ENCODE measurements at regions not wholly inside any gene's neighbourhood (a gene's known extent, or its start where the extent isn't known, plus 50 kb on each side); places are given as distances from the start of the nearest gene placed in this dataset.
A peak's percentile ranks its signal among the peaks of the same experiment; 100 is the strongest.

DNA sequence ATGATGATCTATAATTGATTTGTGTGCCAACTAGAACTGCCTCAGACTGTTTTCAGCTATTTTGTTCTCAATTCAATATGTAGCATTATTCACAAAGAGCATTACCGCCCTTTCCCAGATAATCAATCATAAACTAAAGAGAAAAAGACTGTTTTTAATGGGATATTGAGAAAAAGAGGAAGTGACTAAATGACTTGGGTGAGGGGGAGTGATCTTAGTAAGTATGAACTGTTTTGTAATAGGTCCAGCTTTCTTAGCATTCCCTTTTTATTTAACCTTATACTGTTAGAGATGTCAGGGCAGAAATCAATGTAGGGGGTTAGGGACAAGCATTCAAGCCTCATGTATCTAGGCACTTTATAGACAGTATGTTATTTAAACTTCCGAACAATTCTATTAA lies 157.8 kb upstream of the DPYD start:
- DNase-seq (ENCODE audit: low spot score), result no peak
- FAIRE-seq, result no peak

DNA sequence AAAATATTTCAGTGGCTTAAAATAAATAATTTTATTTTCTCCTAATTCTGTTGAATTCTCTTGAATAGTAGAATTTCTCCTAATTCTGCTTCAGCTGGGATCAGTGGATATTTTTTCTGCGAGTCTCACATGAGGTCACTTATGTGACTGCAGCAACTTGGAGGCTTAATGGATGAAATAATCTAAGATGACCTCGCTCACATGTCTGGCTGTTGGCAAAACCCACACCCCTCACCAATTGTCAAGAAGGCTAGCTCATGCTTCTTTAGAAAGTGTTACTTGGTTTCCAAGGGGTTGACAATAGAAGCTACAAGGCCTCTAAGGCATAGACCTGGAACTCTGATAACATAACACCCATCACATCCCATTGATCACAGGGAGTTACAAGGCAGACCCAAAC lies 156.9 kb upstream of the DPYD start:
- FAIRE-seq, result peak; percentile 31
- peak; percentile 80 for DNase-seq (ENCODE audit: low spot score)

- DNase-seq (ENCODE audit: low spot score) (no peak), FAIRE-seq (no peak)
Measured at GRCh38 chr1:98075626-98076025, 154.8 kb upstream of the DPYD start.

DNA sequence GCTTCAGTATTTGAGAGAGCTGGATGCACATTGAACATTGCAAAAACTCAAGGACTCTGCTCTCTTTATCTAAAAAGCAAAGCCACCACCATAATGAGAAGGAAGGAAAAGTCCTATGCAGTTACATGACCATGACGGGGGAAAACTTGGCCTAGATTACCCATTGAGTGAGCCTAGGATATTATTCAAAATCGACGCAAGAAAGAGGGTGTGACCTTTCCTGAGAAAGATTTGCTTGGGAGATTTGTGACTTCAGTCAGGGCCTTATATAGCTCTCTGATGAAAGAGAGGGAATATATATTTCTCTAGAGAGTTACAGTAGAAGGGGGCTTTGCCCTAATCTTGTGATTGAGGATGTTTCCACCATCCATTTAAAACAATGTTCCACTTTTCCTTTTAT lies 153.0 kb upstream of the DPYD start:
- FAIRE-seq, result no peak
- no peak for DNase-seq (ENCODE audit: low spot score)

DNA sequence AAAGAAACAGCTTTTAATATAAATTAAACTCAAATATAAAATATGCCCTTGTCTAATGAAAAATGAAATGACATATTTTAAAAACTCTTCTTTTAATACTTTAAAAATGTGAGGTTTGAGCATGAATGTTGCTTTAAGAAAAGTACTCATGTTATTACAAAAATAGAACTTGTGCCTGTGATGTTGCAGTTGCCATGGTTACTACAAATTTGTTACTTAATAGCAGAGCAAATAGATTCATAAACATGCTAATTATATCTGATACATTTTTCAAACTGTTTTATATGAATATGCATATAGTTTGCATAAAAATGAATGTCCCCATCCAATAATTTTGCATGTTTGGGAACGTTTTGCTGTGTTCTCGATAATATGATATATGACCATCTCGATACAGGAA lies 152.3 kb upstream of the DPYD start:
- DNase-seq (ENCODE audit: low spot score) (no peak), FAIRE-seq (peak; percentile 8)

- FAIRE-seq, result no peak
- DNase-seq (ENCODE audit: low spot score), result no peak
Measured at GRCh38 chr1:98072047-98072446, 151.2 kb upstream of the DPYD start.

- FAIRE-seq (no peak), DNase-seq (ENCODE audit: low spot score) (no peak)
Measured at GRCh38 chr1:98068016-98068415, 147.2 kb upstream of the DPYD start.

DNA sequence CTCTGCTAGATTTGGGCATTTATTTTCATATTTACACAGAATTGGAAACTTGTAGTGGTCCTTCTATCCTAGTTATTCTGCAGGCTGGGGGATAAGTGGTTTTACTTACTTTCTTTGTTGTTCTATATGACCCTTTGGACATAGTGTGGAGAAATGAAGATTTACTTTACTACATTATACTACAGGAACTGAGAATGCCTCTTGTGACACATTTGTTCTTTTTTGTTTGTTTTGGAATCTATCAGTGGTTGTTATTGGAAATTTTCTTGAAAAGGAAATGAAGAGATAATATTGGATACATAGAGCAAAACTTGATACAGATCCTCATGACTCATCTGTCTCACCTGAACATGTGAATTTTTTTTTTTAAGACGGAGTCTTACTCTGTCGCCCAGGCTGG lies 146.1 kb upstream of the DPYD start:
- FAIRE-seq, result no peak
- no peak for DNase-seq (ENCODE audit: low spot score)

- FAIRE-seq, result no peak
Measured at GRCh38 chr1:98059620-98060019, 138.8 kb upstream of the DPYD start.

DNA sequence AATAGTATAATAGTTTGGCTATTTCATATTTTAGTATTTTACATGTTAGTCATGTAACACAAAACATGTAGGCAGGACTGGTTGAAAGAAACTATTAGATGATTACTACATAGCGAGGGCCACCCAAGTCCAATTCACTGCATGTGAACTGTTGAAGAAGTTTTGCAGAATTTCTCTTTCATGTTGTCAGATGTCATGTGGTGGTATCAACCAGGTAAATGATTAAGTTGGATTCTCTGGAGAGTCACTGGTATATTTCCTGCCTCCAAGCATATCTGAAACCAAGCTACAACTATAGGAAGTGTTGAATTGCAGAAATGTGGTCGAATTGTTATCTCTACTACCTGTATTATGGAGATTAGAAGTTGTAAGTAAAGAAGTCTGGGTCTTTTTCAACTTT lies 137.8 kb upstream of the DPYD start:
- FAIRE-seq, result peak; percentile 72
- peak; percentile 34 for DNase-seq (ENCODE audit: low spot score)

More at GRCh38 chr1:98059620-98060019, 138.8 kb upstream of the DPYD start:
- DNase-seq (ENCODE audit: low spot score), result peak; percentile 51

DNA sequence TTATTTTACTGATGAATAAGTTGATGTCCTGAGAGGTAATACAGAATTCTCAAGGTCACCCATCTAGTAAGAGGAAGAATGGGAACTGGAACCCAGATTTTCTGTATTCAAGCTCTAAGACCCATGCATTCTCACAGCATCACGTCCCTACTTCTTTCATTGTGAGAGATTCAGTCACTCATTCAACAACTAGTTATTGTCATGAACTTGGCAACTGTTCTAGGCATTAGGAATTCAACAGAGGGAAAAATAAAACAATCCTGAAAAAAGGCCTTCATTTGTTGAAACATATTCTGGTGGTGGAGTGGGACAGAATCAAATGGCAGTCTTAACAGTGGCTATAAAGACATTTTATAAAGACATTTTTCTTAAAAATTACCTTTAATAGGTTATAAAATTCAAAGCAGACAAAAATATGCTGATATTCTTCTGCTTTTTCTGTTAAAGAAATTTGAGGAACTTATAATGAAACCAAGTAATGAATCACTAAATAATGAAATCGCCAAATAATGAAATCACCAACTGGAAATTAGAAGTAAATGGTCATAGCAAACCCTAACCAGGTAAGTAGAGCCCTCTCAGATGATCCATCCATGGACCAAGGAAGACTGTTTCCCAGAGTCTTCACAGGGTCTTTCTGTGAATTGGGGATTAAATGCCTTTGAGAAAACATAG lies 136.5 kb upstream of the DPYD start:
- FAIRE-seq (no peak), DNase-seq (ENCODE audit: low spot score) (no peak)

DNA sequence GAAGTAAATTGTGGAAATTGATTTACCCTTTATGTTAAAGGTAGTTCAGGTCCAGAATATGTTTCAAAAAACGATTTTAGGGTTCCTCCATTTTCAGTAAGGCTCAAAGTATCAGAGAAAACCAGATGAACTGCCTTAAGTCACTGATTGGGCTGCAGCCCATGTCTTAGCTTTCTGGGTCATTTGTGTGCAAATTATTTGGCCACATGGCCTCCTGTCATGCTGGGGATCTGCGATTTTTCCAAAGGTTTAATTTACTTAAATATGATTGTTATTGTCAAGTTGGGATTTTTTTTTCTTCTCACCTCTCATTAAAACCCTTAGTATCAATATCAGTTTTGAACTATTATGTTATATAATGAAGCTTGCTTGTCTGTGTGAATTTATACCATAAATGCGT lies 135.9 kb upstream of the DPYD start:
- DNase-seq (ENCODE audit: low spot score) (no peak), FAIRE-seq (no peak)

DNA sequence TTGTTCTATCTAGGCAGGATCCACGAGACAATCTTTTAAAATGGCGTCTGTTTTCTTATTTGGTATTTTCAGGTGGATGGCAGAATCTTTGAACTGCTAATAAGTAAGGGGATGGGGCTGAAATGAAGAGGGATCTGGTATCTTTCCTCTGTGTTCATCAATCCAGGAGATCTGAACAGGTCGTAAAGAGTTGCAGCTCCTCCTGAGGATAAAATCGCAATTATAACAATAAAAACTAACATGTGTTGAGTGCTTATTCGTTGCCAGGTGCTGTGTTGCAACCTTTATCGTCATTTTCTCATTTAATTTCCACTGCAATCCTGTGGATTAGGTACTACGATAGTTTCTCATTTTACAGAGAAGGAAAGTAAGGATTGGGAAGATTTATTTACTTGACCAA lies 134.6 kb upstream of the DPYD start:
- no peak for FAIRE-seq

DNA sequence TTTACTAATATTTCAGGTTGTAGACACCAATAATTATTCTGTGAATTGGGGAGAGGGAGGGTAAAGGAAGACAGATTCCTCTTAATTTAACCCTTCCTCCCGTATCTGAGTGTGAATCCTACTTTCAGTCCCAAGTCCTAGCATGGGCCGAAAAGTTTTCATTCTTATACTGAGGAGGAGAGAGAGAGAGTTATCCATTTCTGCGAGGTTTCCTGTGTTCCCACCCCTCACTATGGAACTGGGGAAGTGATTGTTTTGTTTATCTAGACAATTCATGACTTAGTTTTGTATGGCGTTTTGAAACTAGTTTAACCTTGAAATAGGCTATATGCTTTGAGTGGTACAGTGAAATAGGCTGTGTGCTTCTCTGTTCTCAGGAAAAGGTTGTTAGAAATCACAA lies 134.0 kb upstream of the DPYD start:
- DNase-seq (ENCODE audit: low spot score) (no peak), FAIRE-seq (no peak)

More for the DNA sequence above, 134.6 kb upstream of the DPYD start:
- no peak for DNase-seq (ENCODE audit: low spot score)

DNA sequence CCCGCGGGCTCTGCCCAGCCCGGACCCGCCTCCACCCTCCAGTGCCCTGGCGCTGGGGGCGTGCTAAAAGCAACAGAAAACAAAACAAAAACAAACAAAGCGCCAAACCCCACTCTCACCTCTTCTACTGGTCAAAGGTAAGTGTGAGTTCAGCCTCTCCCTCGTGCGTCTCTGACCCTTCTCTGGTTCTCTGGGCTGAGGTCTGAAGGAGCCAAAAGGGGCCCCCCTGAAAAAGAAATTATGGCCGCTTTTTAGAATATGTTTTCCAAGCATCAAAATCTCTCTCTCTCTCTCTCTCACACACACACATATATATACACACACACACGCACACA lies 133.5 kb upstream of the DPYD start:
- FAIRE-seq, result no peak
- no peak for DNase-seq (ENCODE audit: low spot score)

DNA sequence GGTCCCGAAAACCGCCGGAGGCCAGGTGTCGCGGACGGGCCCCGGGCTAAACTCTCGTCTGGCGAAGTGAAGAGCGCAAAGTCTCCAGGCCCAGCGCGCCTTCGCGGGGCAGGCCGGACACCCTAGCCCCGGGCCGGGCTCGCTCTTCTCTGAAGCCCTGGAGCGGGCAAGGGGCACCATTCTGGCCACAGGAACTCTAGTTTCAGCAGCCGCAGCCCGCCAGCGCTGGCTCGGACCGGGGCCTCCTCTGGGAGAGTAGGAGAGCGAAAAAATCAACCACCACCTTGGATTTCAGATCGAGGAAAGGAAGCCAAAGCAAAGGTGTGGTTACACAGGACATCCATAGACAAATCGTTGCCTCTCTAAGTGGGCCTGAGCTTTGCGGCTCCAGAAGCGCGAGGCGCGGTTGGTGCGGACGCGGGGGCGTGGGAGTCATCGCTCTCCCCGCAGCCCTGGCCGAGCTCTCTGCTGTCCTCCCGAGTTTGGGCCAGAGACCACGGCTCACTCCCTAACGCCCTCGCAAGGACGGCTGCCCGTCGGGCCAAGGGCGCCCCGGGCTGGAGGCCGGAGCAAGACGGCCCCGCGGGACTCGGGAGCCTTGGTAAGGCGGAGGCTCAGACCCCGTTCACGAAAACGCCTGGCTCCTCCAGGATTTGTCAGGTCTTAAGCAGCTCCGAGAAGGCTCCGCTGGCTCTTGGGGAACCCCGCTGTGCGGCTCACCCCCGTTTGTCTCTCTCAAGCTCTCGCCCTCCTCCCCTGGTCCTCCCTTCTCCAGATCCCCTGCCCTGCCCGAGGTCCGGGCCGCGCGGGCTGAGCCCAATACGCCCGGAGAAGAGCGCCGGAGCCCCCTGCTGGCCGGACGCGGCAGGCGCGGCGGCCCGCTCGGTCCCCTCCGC lies 132.9 kb upstream of the DPYD start:
- FAIRE-seq (no peak), DNase-seq (ENCODE audit: low spot score) (no peak)

- FAIRE-seq (peak; percentile 89), DNase-seq (ENCODE audit: low spot score) (peak; percentile 67)
Measured at GRCh38 chr1:98051065-98051675, 130.3 kb upstream of the DPYD start.

DNA sequence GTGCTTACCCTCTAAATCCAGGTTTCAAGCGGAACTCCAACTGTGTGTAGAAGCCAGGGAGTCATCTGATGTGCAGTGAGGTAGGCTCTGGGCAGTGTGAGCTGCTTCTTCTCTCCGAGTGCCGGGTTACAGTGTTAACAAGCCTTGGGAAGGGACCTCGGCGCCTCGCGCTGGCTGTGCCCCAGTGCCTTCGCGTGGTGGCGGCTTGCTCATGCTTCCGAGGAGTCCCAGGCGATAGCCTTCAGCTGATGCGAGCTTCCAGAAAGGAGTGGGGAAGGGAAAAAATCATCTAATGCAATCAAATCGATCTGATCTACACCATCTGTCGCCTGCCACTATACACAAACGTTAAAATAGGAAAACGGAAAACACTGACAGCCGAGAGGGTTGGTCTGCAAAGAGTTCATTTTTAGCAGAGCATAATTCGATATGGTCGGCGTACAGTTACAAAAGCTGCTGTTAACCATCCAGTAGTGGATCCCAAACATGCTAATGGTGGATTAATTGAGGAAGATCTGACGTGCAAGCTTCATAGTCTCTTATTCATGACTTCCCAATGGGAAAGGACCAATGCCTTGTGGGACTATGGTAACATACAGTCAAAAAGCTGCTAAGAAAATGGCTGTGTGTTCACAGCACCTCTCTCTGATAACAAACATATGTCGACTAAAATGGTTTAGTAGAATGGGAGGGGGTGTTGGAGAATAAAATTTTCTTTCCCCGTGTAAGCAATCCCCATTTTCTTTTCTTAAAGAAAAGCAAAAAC lies 128.7 kb upstream of the DPYD start:
- DNase-seq (ENCODE audit: low spot score) (no peak), FAIRE-seq (no peak)

DNA sequence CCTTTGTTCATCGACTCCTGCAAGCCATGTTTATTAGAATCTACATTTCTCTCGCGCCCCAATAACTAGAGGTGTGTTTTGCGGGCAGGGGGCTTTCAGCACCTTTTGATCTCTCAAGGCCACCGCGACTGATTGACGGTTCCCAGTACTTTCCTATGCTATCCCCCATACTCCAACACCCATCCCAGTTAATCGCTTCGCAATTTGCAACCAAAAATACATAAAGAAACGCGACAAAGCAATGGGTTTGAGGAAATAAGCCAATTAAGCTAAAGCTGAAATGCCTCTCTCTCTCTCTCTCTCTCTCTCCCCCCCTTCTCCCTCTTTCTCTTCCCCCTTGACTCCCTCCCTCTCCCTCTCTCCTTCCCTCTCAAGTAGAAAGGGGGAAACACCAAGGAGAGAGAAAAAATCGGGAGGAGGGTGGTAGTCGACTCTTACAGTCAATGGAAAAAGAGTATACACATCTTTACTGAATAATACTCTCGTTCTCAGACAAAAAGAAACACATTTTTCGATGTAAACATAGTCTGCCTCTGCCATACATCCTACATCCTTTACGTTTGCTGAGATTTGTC lies 128.0 kb upstream of the DPYD start:
- DNase-seq (ENCODE audit: low spot score) (no peak), FAIRE-seq (no peak)

DNA sequence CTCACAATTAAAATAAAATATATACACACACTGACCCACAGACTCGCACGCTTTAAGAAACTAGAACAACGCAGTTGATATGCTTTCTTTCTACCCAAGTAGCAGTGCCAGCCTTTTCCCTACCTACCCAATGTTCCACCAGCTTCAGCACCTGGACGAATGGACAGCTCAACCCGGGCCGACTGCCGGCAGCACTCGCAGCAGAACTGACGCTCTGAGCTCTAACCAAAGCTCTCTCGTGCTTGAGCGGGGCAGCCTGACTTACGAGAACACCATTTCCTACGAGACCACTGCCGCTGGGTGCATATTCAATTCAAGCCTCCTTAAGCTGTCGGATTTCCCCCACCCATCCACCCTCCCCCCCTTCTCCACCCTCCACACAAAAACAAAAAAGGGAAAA lies 127.4 kb upstream of the DPYD start:
- FAIRE-seq, result no peak
- no peak for DNase-seq (ENCODE audit: low spot score)

GRCh38 chr1:98047171-98047570 lies 126.3 kb upstream of the DPYD start:
- DNase-seq (ENCODE audit: low spot score), result no peak
- FAIRE-seq, result no peak
